HG03108 (cell line): ENCODE measurements at regions not wholly inside any gene's neighbourhood (a gene's known extent, or its start where the extent isn't known, plus 50 kb on each side); places are given as distances from the start of the nearest gene placed in this dataset.
"Not testable (repeated sequence)": the region's sequence is repeated elsewhere in the genome, so short reads cannot be mapped to it uniquely, and the experiment has no call there.

Experiments used
- ATAC-seq: cut with Tn5 transposase; IDR thresholded peaks from one replicate; pipeline ENCODE4 v1.9.1; 2021; ENCODE audit warnings: moderate library complexity; ENCODE audit not compliant: unreplicated experiment

DNA sequence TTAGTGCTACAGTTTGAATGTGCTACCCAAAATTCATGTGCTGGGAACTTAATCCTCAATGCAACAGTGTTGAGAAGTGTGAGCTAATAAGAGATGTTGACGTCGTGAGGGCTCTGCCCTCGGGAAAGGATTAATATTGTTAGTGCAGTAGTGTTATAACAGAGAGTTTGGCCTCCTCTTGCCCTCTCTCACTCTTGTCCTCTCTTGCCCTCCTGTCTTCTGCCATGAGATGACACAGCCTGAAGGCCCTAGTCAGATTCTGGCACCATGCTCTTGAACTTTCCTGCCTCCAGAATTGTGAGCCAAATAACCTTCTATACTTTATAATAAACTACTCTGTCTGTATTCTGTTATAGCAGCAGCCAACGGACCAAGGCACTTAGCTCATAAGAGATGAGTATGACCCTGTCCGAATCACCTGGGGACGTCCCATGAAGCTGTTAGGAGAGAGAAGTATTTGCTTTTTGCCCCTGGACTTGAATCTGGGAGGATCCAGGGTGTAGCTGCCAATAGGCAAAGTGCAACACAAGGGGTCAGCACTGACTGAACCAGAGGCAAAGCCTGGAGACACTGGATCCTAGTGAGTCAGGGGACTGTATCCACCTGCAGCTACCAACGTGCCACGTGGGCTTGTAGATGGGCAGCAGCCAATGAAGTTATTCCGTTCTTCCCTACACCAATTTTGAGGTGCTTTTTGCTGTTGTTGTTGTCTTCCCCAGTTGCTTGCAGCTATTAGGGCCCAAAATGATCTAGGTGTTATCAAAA lies 233.7 kb downstream of the THBS2 start:
- no peak for ATAC-seq

DNA sequence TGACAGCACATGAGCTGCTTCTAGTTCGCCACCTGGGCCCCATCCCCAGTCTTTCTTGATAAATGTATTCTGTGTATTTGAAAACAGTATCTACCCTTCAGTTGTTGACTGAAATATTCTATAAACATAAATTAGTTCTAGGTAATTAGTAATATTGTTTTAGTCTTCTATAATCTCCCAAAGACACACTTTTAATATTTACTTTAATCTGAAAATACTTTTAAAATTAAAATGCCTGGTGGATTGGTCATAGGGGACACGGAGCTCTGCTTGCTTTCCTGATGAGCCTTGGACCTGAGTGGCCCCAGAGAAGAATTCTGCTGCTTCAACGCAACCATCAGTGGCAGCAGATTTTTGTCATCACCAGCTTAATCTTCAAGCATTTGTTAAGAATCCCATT lies 234.5 kb downstream of the THBS2 start:
- ATAC-seq = no peak

DNA sequence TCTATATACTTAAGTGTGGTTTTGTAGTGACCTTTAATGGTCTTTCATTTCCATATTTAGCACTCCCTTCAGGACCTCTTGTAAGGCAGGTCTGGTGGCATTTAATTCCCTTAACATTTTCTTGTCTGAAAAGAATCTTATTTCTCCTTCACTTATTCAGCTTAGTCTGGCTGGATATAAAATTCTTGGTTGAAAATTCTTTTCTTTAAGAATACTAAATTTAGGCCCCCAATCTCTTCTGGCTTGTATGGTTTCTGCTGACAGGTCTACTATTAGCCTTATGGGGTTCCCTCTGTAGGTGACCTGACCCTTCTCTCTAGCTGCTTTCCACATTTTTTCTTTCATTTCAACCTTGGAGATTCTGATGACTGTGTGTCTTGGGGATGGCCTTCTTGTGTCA lies 236.9 kb downstream of the THBS2 start:
- no peak for ATAC-seq

DNA sequence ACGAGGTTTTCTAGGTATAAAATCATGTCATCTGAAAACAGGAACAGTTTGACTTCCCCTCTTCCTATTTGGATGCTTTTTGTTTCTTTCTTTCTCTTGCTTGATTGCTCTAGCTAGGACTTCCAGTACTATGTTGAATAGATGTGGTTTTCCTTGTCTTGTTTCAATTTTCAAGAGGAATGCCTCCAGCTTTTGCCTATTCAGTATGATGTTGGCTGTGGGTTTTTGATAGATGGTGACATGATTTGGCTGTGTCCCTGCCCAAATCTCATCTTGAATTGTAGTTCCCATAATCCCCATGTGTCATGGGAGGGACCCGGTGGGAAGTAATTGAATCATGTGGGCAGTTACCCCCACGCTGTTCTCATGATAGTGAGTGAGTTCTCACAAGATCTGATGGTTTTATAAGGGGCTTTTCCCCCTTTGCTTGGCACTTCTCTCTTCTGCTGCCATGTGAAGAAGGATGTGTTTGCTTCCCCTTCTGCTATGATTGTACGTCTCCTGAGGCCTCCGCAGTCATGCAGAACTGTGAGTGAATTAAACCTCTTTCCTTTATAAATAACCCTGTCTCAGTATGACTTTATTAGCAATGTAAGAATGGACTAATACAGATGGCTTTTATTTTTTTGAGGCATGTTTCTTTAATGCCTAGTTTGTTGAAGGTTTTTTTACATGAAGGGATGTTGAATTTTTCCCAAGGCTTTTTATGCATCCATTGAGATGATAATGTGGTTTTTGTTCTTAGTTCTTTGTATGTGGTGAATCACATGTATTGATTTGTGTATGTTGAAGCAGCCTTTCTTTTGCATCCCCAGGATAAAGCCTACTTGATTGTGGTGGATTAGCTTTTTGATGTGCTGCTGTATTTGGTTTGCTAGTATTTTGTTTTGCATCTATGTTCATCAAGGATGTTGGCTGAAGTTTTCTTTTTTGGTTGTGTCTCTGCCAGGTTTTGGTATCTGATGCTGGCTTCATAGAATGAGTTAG lies 239.1 kb downstream of the THBS2 start:
- no peak for ATAC-seq

DNA sequence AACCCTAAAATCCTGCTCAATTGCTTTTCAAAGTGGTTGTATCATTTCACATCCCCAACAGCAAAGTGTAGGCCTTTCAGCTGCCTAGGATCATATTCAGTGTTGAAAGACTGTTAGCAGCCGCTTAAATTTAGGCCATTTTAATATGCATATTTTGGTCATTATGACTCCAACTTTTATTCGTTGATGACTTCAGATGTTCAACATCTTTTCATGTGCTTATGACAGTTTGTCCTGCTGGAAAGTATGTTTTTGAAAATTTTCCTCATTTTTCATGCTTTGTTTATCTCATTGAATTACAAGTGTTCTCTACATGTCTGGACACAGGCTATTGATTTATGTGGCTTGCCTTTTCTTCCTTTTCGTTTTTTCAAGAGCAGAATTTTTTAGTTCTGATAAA lies 244.0 kb downstream of the THBS2 start:
- no peak for ATAC-seq

DNA sequence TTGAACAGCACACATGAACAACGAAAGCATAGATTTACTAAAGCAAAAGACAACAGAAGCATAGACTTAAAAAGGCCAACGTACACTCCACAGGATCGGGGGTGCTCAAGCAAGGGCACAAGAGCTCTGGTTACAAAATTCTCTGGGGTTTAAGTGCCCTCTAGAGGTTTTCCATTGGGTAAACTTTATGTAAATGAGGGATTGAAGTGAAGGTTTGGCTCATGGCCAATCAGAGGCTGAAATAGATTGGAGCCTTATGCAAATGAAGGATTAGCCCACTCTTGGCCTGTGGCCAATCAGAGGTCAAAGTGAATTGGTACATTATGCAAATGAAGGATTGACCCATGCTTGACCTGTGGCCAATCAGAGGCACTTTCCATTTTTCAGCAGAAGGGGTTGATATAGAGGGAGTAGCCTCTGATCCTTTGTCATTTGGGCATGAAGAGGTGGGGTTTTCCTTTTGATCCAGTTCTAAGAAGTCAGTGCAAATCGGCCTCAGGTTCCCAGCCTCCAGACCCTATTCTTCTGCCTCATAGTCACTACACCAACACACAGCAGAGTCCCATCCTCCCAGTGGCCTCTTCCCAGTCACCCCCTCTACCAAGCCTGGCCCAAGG lies 244.9 kb downstream of the THBS2 start:
- no peak for ATAC-seq

DNA sequence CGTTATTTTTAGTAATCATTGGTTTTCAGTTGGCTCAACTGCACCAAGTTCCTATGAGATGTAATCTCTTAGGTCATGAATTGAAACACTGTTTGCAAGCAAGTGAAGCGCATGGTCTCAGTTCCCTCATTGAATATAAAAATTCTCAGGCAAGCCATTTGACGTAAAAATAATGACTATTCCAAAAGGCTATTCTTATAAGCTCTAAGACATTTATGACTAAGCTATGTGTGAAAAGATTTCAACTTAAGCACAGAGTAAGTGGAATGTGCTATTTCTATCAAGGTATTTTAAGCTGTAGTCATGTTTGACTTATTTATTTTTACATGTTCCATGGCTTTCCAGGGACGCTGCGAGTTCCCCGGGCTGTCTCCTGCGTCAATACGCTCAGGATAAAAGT lies 248.5 kb downstream of the THBS2 start:
- no peak for ATAC-seq

DNA sequence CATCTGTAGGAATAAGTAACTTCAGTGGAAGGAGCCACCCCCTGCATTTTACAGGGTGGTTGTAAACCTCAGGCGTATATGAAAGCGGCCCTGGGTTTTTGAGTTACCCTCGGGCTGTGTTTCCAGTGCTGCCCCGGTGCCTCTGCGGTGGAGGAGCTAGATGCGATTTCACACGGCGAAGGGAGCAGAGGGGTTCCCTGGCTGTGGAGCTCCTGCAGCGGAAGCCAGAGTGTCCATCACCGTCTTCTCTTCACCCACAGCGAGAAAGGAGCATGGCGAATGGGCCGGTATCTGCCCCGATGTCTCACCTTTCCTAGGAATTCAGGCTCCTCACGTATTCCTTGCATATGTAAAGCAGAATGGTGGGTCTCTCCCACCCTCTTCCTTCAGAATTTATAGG lies 253.6 kb downstream of the THBS2 start:
- no peak for ATAC-seq

DNA sequence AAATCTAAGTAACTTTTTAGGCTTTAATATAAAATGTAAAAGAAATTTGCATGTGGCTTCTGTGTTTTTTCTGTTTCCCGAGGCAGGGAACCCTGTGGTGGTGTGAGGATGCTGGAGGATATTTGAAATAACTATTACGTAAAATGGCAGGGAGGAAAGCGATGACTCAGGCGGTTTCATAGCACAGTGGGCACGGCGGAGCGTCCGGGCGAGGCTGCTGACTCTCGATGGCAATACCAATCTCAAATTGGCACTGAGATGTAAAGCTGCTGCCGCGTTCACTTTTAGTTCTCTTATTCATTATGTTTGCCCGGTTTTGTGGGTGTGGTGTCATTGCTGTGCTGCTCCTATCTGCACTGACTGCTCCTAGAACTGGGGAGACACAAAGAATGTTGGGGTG lies 254.3 kb downstream of the THBS2 start:
- ATAC-seq = no peak

DNA sequence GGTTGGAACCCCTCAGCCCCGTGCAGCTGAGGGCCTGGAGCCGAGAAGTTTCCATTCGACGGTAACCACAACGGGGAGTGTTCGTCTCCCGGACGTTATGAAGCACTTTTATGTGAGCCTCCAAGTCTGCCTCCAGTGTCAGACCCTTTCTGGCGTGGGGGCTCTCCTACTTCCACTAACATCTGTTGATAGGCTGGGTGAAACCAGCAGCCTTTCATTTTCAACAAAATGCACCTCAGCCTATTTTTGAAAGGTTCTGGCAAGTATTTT lies 257.4 kb downstream of the THBS2 start:
- no peak for ATAC-seq

DNA sequence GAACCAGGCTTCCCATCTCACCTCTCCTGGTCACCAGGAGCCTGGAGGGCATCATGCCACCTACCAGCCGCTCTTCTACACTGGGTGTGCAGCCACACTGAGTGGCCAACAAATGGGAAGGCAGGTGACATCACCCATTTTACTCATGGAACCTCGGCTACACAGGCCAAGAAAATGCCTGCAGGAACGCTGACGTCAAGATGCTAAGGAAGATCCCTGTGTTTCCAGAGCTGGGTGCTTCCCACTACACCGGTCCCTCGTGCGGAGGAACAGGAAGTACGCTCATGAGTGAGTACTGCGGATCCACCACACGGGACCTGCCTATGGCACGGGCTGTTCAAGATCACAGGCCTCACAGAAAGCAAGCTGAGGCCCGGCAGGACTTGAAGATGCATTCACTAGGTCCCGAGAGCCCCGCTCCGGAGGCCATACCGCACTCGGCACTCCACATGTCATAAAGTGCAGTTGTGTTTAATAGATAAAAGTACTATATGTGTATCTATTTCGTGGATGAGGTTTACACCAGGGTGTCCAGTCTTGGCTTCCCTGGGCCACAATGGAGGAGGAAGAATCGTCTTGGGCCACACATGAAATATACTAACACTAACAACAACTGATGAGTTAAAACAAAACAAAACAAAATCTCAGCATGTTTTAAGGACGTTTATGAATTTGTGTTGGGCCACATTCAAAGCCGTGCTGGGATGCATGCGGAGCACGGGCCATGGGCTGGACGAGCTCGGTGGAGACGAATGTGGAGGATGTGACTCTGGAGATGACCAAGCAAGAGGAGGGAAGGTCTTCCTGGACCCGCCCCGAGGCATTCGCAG lies 257.9 kb downstream of the THBS2 start:
- no peak for ATAC-seq

DNA sequence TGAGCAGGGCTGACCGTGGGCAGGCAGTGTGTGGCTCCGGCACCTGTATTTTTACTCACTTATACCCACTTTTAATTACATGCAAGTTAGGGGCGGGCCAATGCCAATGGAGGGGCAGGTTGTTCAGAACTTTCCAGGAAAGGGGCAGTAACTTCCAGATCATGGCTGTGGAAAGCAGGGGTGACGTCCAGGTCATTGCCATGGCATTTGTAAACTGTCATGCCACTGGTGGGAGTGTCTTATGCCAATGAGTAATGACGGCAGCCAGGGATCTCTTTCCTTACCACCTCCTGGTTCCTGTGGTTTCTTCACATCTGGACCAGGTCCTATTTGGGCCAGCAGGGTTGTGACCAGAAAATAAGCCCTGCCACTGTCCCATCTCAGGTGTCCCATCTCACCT lies 258.7 kb downstream of the THBS2 start:
- ATAC-seq = no peak

DNA sequence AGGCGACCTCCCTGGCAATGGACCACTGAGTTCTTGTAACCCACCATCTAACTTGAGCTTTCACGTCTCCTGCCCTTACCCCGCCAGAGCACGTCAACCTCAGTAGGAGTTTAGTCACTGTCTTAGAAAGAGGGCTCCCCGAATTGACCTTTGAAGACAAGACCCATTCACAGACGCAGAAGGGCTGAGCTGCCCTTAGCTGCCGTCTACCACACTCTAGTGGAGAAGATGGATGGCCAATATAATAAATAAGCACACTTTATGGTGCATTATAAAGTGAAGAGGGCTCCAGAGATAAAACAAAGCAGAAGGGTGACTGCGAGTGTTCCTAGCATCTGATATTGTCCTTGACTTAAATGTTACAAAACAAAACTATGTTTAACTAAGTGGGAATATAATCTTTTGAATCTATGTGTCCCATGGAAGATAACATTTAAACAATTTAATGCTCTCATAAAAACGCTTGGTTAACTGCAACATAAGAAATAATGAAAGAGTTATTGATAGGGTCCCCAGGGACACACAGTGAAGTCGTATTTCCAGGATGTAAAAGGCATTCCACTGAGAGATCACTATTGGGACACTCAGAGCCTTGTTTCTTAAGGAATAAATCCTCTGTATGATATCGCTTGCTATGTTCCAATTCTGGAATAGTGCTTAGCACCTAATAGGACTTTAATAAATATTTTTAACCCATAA lies 261.1 kb downstream of the THBS2 start:
- ATAC-seq = no peak

DNA sequence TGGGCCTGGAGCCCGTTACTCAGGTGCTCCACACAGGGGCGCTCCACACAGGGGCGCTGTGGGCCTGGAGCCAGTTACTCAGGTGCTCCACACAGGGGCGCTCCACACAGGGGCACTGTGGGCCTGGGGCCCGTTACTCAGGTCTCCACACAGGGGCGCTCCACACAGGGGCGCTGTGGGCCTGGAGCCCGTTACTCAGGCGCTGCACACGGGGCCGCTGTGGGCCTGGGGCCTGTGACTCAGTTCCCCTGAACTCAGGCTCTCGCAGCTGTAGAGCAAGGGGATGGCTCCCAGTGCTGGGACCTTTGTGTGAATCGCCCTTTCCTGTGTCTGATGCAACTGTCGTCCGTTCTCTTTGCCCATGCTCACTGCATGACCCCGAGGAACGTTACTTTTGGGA lies 262.0 kb downstream of the THBS2 start:
- not testable (repeated sequence) for ATAC-seq

DNA sequence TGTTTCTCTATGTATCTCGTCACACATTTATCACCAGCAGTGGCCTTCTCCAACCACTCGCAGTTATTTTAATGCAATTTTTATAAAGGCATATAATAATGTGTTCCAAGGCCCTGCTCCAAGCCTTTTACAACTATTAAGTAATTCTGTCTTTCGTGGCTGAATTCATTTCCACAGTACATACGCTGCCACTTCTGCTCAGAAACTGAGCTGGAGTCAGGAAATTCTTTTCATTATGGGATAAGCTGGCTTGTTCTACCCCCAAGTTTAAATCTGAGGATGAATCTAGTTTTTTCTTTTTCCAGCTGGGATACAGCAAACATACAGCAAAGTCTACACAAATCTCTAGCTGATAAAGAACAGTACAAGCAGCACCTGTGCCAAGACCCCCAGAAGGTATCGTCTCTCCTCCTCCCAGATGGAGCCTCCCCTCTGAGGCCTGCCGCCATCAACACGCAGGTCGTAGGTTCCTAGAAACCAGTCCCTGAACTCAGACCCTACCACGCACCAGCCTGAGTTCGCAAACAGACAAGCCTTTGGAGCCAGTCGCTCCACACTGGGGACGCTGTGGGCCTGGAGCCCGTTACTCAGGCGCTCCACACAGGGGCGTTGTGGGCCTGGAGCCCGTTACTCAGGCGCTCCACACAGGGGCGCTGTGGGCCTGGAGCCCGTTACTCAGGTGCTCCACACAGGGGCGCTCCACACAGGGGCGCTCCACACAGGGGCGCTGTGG lies 263.5 kb downstream of the THBS2 start:
- ATAC-seq = no peak

DNA sequence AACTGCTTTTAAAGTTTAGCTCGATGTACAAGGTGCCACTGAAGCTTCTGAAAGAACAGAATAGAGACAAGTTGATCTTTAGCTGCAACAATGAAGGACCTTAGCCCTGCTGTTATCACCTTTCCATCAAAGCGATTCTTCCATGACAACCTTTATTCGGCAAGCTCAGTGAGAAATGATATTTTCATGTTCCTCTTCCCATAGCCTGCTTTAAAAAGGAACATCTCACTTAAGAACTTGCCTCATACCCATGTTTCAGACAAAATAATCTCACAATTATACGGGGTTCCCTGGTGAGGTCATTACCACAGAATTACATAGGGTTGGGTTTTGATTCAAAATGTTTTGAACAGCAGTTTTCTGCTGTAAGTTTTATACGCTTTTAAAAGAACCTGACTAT lies 264.2 kb downstream of the THBS2 start:
- no peak for ATAC-seq

DNA sequence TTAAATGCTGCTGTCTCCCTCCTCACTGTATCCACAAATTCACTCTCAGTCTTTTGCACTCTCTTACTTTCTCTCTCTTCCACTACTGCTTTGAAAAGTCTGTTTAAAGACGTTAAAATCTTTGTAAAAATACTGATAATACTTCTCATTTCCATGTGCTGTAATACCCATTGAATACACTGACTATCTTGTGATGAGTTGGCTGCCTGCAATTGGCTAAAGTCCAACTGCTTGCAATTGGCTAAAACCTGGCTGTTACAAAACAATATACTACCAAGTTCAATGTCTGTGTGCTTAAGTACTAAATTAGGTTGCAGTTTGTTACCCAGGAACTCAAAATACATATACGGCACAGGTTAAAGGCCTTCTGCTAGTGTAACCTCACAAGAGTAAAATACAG lies 264.8 kb downstream of the THBS2 start:
- ATAC-seq = no peak

DNA sequence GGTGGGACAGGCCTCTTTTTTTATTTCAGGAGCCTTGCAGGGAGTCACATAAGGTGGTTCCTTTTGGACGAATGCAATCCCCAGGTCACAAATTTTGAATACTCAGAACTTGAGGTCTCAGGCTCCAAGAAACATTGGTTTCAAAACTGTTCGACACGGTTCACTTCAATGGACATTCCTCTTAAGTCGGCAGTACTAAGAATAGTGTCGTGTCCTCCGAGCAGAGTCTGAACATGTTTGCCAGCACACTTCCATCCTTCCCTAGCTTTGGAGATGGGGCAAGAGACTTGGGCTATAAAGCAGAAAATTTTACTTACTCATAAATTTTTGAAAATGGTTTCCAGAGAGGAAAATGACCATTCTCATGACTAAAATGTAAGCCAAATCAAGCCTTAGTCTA lies 265.4 kb downstream of the THBS2 start:
- ATAC-seq = no peak

DNA sequence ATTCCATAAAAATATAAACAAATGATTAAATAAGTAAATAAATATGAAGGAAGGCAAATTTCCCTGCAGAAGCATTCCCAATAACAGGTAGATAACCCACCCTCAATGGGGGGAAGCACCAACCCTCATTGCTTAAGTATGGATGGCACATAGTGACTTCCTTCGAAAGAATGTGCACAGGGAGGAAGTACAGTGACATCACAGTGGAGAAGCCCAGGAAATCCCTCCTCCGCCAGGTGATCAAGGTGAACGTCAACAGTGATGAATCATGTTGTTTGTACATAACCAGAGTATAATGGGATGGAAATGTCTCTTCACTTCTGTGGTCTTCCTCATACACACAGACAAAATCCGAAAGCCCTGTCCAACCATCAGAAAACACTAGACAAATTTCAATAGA lies 267.9 kb downstream of the THBS2 start:
- no peak for ATAC-seq

DNA sequence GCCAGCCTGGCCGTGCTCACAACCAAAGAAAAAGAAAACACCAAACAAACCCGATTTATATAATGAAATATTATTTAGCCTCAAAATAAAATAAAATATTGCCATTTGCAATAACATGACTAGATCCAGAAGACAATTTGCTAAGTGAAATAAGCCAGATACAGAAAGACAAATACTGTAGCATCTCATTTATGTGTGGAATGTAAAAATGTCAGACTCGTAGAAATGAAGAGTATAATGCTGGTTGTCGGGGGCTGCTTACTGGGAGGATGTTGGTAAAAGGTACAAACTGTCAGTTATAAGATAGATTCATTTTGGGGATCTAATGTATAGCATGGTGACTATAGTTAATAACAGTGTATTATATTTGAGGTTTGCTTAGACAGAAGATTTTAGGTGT lies 269.7 kb downstream of the THBS2 start:
- ATAC-seq = no peak
